WTC11 (cell line): ENCODE measurements at regions not wholly inside any gene's neighbourhood (a gene's known extent, or its start where the extent isn't known, plus 50 kb on each side); places are given as distances from the start of the nearest gene placed in this dataset.

ENCODE experiments used
- ATAC-seq: fragments of 200-7000 bp; cut with Tn5 transposase; 2 replicates; pipeline ENCODE4 v1.10.0; 2021; ENCODE audit warnings: mild to moderate bottlenecking, moderate library complexity
- CTCF ChIA-PET: fragments of 300-600 bp; sonication (Branson Sonifier 250); formaldehyde crosslinking; loops from one replicate; lab custom pipeline; 2021; ENCODE audit warnings: antibody characterized with exemption; lab: Charles Lee
- POLR2A ChIA-PET: fragments of 350-600 bp; sonication (Branson Sonifier 250); formaldehyde crosslinking; loops from one replicate; lab custom pipeline; 2021; ENCODE audit warnings: antibody characterized with exemption; lab: Charles Lee
- DNase-seq: peaks from one replicate; pipeline ENCODE4 v3.0.0; 2021; ENCODE audit warnings: low spot score
- H3K27ac Mint-ChIP-seq: 2 replicates; pipeline ENCODE4 v1.8.0; 2021; ENCODE audit warnings: mixed read lengths
- H3K27me3 Mint-ChIP-seq: 2 replicates; pipeline ENCODE4 v1.8.0; 2021; ENCODE audit warnings: low read depth, mild to moderate bottlenecking, moderate library complexity, mixed read lengths
- H3K36me3 Mint-ChIP-seq: 2 replicates; pipeline ENCODE4 v1.8.0; 2021; ENCODE audit warnings: mixed read lengths
- H3K4me1 Mint-ChIP-seq: 2 replicates; pipeline ENCODE4 v1.8.0; 2022; ENCODE audit warnings: mixed read lengths
- H3K4me3 Mint-ChIP-seq: 2 replicates; pipeline ENCODE4 v1.8.0; 2021; ENCODE audit warnings: mild to moderate bottlenecking, moderate library complexity, mixed read lengths
- H3K9me3 Mint-ChIP-seq: 2 replicates; pipeline ENCODE4 v1.8.0; 2021; ENCODE audit warnings: mixed read lengths
- CTCF ChIP-seq: fragments of 200-600 bp; IDR thresholded peaks from 2 replicates; pipeline ENCODE4 v1.8.0; 2022; ENCODE audit warnings: antibody characterized with exemption
- E2F4 ChIP-seq: sonication (generic); formaldehyde crosslinking; IDR thresholded peaks from 2 replicates; pipeline ENCODE4 v1.8.1; 2022; ENCODE audit warnings: low read depth, mild to moderate bottlenecking, moderate library complexity, missing genetic modification reagents, borderline replicate concordance
- ELF4 ChIP-seq: sonication (generic); formaldehyde crosslinking; IDR thresholded peaks from 2 replicates; pipeline ENCODE4 v1.8.1; 2022; ENCODE audit warnings: low read depth, mild to moderate bottlenecking, moderate library complexity, missing genetic modification reagents
- FOXP4 ChIP-seq: sonication (generic); formaldehyde crosslinking; IDR thresholded peaks from 2 replicates; pipeline ENCODE4 v1.8.0; 2022; ENCODE audit warnings: mild to moderate bottlenecking, missing genetic modification reagents
- GTF2I ChIP-seq: fragments of 250-450 bp; sonication (Bioruptor Pico); conservative IDR thresholded peaks from 2 replicates; pipeline ENCODE4 v1.4.0; 2021; ENCODE audit warnings: mild to moderate bottlenecking
- MXD4 ChIP-seq: fragments of 250-450 bp; sonication (Bioruptor Pico); IDR thresholded peaks from 2 replicates; pipeline ENCODE4 v1.8.0; 2021; ENCODE audit warnings: mild to moderate bottlenecking, moderate library complexity, borderline replicate concordance
- MYBL2 ChIP-seq: sonication (generic); formaldehyde crosslinking; IDR thresholded peaks from 2 replicates; pipeline ENCODE4 v1.8.1; 2023; ENCODE audit warnings: mild to moderate bottlenecking, moderate library complexity, missing genetic modification reagents
- OVOL2 ChIP-seq: fragments of 250-450 bp; sonication (Bioruptor Pico); IDR thresholded peaks from 2 replicates; pipeline ENCODE4 v1.9.0; 2021; ENCODE audit warnings: mild to moderate bottlenecking, borderline replicate concordance
- PREB ChIP-seq: sonication (generic); formaldehyde crosslinking; IDR thresholded peaks from 2 replicates; pipeline ENCODE4 v1.8.1; 2022; ENCODE audit warnings: mild to moderate bottlenecking, missing genetic modification reagents, moderate library complexity, borderline replicate concordance
- RELA ChIP-seq: sonication (generic); formaldehyde crosslinking; IDR thresholded peaks from 2 replicates; pipeline ENCODE4 v1.8.1; 2022; ENCODE audit warnings: missing genetic modification reagents, mild to moderate bottlenecking, borderline replicate concordance
- SMAD3 ChIP-seq: sonication (generic); formaldehyde crosslinking; IDR thresholded peaks from 2 replicates; pipeline ENCODE4 v1.8.0; 2022; ENCODE audit warnings: missing genetic modification reagents, mild to moderate bottlenecking, borderline replicate concordance
- SMAD4 ChIP-seq: sonication (generic); formaldehyde crosslinking; IDR thresholded peaks from 2 replicates; pipeline ENCODE4 v1.8.0; 2022; ENCODE audit warnings: mild to moderate bottlenecking, missing genetic modification reagents
- TEAD1 ChIP-seq: sonication (generic); formaldehyde crosslinking; IDR thresholded peaks from 2 replicates; pipeline ENCODE4 v1.8.0; 2022; ENCODE audit warnings: mild to moderate bottlenecking, missing genetic modification reagents
- ZBTB21 ChIP-seq: sonication (generic); formaldehyde crosslinking; IDR thresholded peaks from 2 replicates; pipeline ENCODE4 v1.8.1; 2023; ENCODE audit warnings: mild to moderate bottlenecking, missing genetic modification reagents, borderline replicate concordance
- ZNF138 ChIP-seq: sonication (generic); formaldehyde crosslinking; conservative IDR thresholded peaks from 2 replicates; pipeline ENCODE4 v1.8.1; 2022; ENCODE audit warnings: mild to moderate bottlenecking, moderate library complexity, missing genetic modification reagents
- ZNF219 ChIP-seq: sonication (generic); formaldehyde crosslinking; IDR thresholded peaks from 2 replicates; pipeline ENCODE4 v1.8.0; 2023; ENCODE audit warnings: missing genetic modification reagents, mild to moderate bottlenecking, borderline replicate concordance
- ZNF317 ChIP-seq: sonication (generic); formaldehyde crosslinking; IDR thresholded peaks from 2 replicates; pipeline ENCODE4 v1.8.1; 2023; ENCODE audit warnings: low read depth, mild to moderate bottlenecking, moderate library complexity, missing genetic modification reagents, borderline replicate concordance
- TF ChIP-seq, protein P1 (sequence below): sonication (generic); formaldehyde crosslinking; IDR thresholded peaks from 2 replicates; pipeline ENCODE4 v1.8.1; 2023; ENCODE audit warnings: mild to moderate bottlenecking, missing genetic modification reagents, moderate library complexity
- TF ChIP-seq, protein P2 (sequence below): sonication (generic); formaldehyde crosslinking; IDR thresholded peaks from 2 replicates; pipeline ENCODE4 v1.8.0; 2023; ENCODE audit warnings: mild to moderate bottlenecking, missing genetic modification reagents
- TF ChIP-seq, protein P3 (sequence below): sonication (generic); formaldehyde crosslinking; IDR thresholded peaks from 2 replicates; pipeline ENCODE4 v1.8.1; 2023; ENCODE audit warnings: mild to moderate bottlenecking, missing genetic modification reagents, borderline replicate concordance
- TF ChIP-seq, protein P4 (sequence below): sonication (generic); formaldehyde crosslinking; IDR thresholded peaks from 2 replicates; pipeline ENCODE4 v1.8.1; 2022; ENCODE audit warnings: mild to moderate bottlenecking, moderate library complexity, missing genetic modification reagents

- DNase-seq (no peak), ATAC-seq (no peak)
- Mint-ChIP-seq H3K4me1 (peaks cover 20% of the 10 kb centered on the region), H3K36me3 (no peaks in the 10 kb centered on the region), H3K27ac (no peak overlapping the region), H3K27me3 (peaks cover 7% of the 10 kb centered on the region), H3K9me3 (peaks cover 2% of the 10 kb centered on the region), H3K4me3 (no peak overlapping the region)
- ChIA-PET CTCF (no interaction called here), POLR2A (no interaction called here)
- TF ChIP-seq MYBL2 (CRISPR knock-in tag) (no peak), SMAD3 (CRISPR knock-in tag) (no peak), FOXP4 (CRISPR knock-in tag) (no peak), ELF4 (no peak), SMAD4 (no peak), OVOL2 (CRISPR knock-in tag) (no peak), CTCF (no peak), GTF2I (CRISPR knock-in tag) (no peak), ZNF219 (CRISPR knock-in tag) (no peak), E2F4 (no peak)
- TF ChIP-seq, protein P1, sequence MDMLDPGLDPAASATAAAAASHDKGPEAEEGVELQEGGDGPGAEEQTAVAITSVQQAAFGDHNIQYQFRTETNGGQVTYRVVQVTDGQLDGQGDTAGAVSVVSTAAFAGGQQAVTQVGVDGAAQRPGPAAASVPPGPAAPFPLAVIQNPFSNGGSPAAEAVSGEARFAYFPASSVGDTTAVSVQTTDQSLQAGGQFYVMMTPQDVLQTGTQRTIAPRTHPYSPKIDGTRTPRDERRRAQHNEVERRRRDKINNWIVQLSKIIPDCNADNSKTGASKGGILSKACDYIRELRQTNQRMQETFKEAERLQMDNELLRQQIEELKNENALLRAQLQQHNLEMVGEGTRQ (CRISPR knock-in tag), result no peak
- TF ChIP-seq, protein P2, sequence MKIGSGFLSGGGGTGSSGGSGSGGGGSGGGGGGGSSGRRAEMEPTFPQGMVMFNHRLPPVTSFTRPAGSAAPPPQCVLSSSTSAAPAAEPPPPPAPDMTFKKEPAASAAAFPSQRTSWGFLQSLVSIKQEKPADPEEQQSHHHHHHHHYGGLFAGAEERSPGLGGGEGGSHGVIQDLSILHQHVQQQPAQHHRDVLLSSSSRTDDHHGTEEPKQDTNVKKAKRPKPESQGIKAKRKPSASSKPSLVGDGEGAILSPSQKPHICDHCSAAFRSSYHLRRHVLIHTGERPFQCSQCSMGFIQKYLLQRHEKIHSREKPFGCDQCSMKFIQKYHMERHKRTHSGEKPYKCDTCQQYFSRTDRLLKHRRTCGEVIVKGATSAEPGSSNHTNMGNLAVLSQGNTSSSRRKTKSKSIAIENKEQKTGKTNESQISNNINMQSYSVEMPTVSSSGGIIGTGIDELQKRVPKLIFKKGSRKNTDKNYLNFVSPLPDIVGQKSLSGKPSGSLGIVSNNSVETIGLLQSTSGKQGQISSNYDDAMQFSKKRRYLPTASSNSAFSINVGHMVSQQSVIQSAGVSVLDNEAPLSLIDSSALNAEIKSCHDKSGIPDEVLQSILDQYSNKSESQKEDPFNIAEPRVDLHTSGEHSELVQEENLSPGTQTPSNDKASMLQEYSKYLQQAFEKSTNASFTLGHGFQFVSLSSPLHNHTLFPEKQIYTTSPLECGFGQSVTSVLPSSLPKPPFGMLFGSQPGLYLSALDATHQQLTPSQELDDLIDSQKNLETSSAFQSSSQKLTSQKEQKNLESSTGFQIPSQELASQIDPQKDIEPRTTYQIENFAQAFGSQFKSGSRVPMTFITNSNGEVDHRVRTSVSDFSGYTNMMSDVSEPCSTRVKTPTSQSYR, result no peak
- TF ChIP-seq, protein P3, sequence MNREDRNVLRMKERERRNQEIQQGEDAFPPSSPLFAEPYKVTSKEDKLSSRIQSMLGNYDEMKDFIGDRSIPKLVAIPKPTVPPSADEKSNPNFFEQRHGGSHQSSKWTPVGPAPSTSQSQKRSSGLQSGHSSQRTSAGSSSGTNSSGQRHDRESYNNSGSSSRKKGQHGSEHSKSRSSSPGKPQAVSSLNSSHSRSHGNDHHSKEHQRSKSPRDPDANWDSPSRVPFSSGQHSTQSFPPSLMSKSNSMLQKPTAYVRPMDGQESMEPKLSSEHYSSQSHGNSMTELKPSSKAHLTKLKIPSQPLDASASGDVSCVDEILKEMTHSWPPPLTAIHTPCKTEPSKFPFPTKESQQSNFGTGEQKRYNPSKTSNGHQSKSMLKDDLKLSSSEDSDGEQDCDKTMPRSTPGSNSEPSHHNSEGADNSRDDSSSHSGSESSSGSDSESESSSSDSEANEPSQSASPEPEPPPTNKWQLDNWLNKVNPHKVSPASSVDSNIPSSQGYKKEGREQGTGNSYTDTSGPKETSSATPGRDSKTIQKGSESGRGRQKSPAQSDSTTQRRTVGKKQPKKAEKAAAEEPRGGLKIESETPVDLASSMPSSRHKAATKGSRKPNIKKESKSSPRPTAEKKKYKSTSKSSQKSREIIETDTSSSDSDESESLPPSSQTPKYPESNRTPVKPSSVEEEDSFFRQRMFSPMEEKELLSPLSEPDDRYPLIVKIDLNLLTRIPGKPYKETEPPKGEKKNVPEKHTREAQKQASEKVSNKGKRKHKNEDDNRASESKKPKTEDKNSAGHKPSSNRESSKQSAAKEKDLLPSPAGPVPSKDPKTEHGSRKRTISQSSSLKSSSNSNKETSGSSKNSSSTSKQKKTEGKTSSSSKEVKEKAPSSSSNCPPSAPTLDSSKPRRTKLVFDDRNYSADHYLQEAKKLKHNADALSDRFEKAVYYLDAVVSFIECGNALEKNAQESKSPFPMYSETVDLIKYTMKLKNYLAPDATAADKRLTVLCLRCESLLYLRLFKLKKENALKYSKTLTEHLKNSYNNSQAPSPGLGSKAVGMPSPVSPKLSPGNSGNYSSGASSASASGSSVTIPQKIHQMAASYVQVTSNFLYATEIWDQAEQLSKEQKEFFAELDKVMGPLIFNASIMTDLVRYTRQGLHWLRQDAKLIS (CRISPR knock-in tag), result no peak
Observed at GRCh38 chr13:28576067-28576466, 81.1 kb upstream of the FLT1 start.

GRCh38 chr13:28575200-28575599, 80.3 kb upstream of the FLT1 start:
- ATAC-seq, result no peak
- no peak overlapping the region for H3K27ac Mint-ChIP-seq
- no peaks in the 10 kb centered on the region for H3K36me3 Mint-ChIP-seq
- peaks cover 20% of the 10 kb centered on the region for H3K4me1 Mint-ChIP-seq
- no peaks in the 10 kb centered on the region for H3K9me3 Mint-ChIP-seq
- DNase-seq, result no peak
- ChIA-PET POLR2A (no interaction called here), CTCF (no interaction called here)
- H3K4me3 Mint-ChIP-seq, result no peak overlapping the region
- H3K27me3 Mint-ChIP-seq, result peaks cover 7% of the 10 kb centered on the region
- TF ChIP-seq MXD4 (CRISPR knock-in tag) (no peak), OVOL2 (CRISPR knock-in tag) (no peak), ZNF317 (CRISPR knock-in tag) (no peak), ZNF138 (CRISPR knock-in tag) (no peak), RELA (CRISPR knock-in tag) (no peak), PREB (no peak), ZBTB21 (CRISPR knock-in tag) (no peak), TEAD1 (CRISPR knock-in tag) (no peak)
- TF ChIP-seq, protein P4, sequence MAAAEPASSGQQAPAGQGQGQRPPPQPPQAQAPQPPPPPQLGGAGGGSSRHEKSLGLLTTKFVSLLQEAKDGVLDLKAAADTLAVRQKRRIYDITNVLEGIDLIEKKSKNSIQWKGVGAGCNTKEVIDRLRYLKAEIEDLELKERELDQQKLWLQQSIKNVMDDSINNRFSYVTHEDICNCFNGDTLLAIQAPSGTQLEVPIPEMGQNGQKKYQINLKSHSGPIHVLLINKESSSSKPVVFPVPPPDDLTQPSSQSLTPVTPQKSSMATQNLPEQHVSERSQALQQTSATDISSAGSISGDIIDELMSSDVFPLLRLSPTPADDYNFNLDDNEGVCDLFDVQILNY (CRISPR knock-in tag), result no peak
